Midbrain (tissue), 1 donor: ENCODE measurements at regions not wholly inside any gene's neighbourhood (a gene's known extent, or its start where the extent isn't known, plus 50 kb on each side); places are given as distances from the start of the nearest gene placed in this dataset.

ENCODE experiments used
- DNase-seq: peaks from one replicate; lab custom pipeline; 2025; lab: John Stamatoyannopoulos, UW

- no peak for DNase-seq
Observed at GRCh38 chr18:38984968-38985367, 1419.4 kb upstream of the CELF4 start.

GRCh38 chr18:38982072-38982471 lies 1416.5 kb upstream of the CELF4 start:
- DNase-seq = no peak

DNA sequence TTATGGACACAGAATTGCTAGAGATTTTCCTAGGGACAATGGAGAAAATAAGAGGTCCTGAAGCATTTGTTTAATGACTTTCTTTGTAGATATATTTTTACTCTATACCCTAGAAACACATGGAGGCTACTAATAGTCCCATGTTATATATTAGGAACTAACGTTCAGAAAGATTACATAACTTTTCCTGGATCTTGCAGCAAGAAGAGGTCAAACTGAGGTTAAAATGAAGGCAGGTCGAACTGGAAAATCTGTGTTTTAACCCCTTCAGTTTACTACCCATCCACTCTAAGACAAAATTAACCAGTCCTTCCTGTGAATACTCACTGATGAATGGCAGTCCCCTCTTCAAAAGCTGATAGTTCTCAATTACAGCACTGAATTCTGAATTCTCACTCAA lies 1415.8 kb upstream of the CELF4 start:
- no peak for DNase-seq

- no peak for DNase-seq
Observed at GRCh38 chr18:38980420-38980819, 1414.8 kb upstream of the CELF4 start.

DNA sequence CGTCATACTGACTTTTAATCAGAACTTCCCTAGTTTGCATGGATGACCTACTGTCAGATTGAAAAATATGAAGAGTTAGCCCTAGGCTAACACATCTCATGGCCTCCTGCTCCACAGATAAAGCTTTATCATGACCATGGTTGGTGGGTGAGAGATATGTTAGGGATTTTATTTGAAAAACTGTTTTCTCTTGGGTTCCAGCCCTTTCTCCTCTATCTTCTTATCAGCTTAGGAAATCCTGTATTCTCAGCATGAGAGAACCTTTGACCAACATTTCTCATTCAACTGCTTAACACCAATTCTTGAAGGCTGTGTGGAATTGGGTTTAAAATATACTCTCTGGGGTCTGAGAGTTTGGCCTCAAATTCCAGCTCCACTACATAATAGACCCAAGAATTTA lies 1407.0 kb upstream of the CELF4 start:
- no peak for DNase-seq

GRCh38 chr18:38971881-38972280 lies 1406.3 kb upstream of the CELF4 start:
- no peak for DNase-seq

DNA sequence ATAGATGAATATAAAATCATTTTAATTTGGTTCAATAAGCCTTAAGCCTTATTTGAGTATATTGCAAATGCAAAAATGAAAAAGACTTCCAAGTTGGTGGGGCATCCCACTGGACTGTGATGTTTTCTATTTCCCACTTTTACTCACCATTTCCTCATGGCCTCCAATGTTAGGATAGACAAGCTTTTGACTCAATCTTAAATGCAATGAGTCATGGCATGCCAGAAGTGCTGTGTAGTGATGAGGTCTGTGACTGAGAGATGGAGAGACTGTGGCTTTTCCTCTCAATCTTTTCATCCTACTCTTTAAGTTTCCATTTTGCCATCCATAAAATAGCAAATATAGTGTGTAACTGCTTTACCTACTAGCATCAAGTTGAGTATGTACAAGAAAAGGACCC lies 1401.2 kb upstream of the CELF4 start:
- DNase-seq = no peak

- DNase-seq = no peak
Observed at GRCh38 chr18:38963943-38964660, 1398.5 kb upstream of the CELF4 start.

- no peak for DNase-seq
Observed at GRCh38 chr18:38961880-38962279, 1396.3 kb upstream of the CELF4 start.

DNA sequence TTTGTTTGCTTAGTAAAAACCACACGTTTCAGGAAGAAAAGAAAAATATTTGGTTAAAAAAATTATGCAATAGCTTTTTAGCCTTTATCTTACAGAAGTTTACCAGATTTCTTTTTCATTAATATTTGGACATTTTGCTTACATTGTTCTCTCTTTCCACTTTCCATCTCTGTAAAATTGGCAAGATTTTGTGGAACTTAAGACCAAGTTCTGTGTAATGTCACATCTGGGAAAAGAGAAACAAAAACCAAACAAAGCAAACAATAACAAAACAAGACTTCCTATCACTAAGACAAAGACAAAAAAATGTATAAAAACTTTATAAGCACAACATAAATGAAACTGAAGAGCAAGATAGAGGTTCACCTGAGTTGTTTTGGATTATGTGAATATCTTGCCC lies 1392.1 kb upstream of the CELF4 start:
- no peak for DNase-seq

GRCh38 chr18:38956068-38956467 lies 1390.5 kb upstream of the CELF4 start:
- no peak for DNase-seq

GRCh38 chr18:38951633-38952032 lies 1386.0 kb upstream of the CELF4 start:
- DNase-seq = no peak

- no peak for DNase-seq
Observed at GRCh38 chr18:38948436-38948835, 1382.8 kb upstream of the CELF4 start.

DNA sequence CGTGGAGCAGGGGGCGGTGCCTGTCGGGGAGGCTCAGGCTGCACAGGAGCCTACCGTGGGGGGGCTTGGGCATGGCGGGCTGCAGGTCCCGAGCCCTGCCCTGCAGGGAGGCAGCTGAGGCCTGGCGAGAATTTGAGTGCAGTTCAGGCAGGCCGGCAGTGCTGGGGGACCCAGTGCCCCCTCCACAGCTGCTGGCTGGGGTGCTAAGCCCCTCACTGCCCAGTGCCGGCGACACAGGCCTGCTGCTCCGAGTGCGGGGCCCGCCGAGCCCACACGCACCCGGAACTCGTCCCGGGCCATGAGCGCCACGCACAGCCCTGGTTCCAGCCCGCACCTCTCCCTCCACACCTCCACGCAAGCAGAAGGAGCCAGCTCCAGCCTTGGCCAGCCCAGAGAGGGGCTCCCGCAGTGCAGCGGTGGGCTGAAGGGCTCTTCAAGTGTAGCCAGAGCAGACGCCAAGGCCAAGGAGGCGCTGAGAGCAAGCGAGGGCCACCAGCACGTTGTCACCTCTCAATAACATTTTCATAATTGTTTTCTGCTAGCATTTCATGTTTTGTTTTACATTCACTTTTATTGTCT lies 1378.9 kb upstream of the CELF4 start:
- no peak for DNase-seq

DNA sequence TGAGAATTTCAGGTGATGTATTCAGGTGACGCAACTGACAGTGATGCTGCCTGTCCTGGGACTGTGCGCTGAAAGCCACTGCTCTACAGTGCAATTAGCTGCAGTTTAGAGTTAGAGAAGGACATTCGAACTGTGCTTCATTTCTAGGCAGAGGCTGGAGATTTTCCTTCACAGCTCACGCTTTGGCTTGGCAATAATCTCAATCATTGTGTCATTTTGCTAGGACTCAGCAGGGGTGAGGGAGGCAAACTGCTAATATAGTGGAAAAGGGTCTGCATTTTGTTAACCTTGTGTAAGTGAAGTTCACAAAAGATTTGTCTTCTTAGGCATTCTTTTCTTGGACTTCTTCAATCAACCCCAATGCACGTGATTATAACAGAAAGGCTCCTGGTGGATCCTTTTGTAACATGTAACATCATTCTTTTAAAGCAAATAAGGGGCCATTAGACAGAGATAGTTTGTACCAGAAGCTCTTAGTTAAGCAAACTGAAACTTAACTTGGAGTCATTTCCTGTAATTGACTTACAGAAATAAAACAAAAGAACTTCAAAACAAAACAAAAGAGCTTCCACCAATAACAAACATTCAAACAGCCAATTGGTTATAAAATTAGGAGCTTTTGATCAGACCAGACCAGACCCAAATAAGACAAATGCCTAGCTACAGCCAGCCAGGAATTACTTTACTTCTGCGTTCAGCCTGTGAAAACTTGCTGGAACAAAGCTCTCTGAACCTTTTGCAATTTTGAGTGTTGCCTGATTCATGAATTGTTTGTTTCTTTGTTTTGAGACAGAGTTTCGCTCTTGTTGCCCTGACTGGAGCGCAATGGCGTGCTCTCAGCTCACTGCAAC lies 1376.3 kb upstream of the CELF4 start:
- no peak for DNase-seq

DNA sequence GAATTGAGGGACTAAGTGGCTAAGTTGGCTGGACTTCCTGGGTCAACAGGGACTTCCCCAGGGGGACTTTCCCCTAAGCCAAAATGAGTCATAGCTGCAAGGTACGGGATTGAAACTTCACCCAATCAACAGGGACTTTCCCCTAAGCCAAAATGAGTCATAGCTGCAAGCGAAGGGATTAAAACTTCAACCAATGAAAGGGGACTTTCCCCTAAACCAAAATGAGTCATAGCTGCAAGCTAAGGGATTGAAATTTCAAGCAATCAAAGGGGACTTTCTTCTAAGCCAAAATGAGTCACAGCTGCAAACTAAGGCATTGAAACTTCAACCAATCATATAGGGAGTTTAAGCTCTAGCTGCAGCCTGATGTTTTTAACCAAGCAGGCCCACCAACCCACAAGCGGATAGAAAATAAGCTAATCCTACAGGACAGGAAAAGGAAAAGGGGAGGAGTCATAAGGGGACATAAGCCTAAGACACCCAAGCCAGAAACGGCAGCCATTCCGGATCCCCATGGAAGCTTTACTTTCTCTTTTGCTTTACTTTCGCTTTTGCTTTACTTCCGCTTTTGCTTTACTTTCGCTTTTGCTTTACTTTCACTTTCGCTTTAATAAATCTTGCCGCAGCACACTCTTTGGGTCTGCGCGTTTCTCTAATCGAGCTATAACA lies 1375.4 kb upstream of the CELF4 start:
- no peak for DNase-seq

DNA sequence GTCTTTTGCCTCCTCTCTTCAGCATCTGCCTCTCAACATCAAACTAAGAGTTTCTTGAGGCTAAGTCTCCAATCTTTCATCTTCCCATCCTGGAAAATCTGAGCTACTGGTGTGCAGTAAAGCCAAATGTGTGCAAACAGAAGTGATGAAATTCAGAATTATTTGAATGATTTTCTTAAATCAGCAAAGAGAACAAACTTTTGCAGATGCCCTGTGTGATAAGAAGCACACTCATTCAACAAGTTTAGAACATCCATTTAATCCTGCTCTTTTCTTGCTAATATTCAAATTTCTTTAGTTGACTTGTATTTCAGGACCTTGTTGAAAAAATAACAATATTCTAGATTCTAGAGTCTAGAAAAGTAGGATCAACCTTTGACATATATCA lies 1374.9 kb upstream of the CELF4 start:
- DNase-seq = no peak

- DNase-seq = no peak
Observed at GRCh38 chr18:38933910-38934510, 1368.4 kb upstream of the CELF4 start.

- no peak for DNase-seq
Observed at GRCh38 chr18:38933322-38933721, 1367.7 kb upstream of the CELF4 start.

DNA sequence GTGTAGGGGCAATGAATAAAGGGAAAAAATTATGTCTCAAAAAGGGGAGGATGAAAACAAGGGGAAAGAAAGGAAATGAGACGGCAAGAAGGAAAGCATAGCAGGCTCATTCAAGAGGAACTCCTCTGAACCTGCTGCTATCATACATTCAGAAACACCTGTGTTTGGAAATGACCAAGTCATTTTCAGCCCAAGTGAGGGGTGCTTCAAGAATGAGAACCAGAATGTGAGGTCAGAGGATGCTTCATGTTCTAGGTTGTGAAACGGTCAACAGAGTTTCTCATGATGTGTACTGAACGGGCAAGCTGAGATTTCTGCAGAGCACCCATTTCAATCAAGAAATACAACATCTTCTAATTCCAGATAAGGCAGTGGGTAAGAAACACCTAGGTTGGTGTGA lies 1367.2 kb upstream of the CELF4 start:
- DNase-seq = no peak

DNA sequence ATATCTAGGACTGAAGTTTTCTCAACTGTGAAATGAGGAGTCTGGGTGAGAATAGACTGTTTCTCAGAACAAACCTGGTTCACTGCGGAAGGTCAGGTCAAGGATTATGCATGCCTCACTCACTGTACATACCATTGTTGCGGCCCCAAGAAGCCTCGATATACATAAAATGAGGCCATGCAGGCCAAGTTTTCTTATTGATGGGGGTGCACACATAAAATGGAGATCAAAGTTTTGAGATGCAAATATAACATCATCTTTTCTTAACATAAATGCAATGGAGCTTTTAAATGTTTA lies 1366.1 kb upstream of the CELF4 start:
- no peak for DNase-seq
